LHCN-M2 (cell line): ENCODE measurements at regions not wholly inside any gene's neighbourhood (a gene's known extent, or its start where the extent isn't known, plus 50 kb on each side); places are given as distances from the start of the nearest gene placed in this dataset.

Source experiments
- DNase-seq: peaks from one replicate; pipeline ENCODE4 v3.0.0-alpha.2; 2012; ENCODE audit warnings: low read depth

GRCh38 chr4:41883988-41884734 lies 51.1 kb upstream of the TMEM33 start:
- DNase-seq = no peak

DNA sequence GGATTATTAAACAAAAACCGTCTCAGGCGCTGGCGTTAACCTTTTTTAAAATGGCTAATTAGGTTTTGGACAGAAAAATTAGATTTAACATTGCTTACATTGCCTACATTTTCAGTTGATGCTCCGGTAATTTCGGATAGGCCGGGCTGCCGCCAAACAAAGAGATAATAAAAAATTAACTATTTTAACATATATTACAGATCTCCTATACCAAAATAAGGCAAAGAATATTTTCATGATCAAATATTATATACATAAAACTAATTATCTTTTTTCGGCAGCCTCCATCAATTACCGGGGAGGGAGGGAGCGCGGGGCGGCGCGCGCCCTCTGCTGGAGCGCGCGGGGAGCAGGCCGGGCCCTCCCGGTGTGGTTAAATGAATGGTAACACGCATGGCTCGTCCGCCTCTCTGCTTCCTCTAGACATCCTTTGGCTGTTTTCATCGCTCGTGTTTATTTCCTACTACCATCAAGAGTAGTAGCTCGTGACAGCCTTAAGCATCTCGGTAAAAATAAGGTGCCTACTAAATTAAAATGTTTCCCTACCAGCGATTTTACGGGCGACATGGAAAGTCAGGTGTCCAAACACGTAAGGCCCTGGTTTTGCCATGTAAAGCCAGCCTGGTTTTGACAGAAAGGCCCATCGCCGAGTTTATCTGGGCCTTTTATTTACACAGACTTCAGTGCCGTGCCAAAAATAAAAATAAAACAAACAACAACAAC lies 52.4 kb upstream of the TMEM33 start:
- DNase-seq = peak; percentile 15

DNA sequence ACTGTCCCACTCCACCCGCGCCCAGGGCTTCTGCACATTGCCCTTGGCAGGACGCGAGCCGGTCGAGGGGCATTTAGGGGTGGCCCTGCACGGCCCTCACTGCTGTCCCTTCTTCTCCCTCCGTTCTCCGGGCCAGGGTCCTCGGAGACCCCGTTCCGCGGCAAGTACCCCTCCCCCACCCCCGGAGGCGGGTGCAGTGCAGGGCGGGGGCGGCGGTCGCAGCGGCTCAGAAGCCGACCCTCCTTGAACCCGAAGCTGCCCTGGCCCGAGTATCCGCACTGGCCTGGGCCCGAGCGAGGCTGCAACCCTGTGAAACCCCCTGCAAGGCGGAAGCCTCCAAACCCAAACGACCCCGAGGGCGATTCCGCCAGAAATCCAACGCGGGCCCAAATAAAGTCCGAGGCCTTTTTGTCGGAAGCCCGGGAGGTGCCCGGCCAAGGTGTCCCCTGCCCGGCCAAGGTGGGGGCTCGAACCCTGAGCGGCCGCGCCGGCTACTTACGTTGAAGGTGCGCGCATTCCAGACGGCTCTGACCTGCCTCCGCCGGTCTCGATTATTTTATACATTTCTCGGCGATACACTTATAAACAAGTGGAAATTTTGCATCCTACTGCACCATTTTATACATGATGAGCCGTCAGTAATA lies 53.1 kb upstream of the TMEM33 start:
- no peak for DNase-seq

GRCh38 chr4:41880840-41881831 lies 54.1 kb upstream of the TMEM33 start:
- DNase-seq = no peak

GRCh38 chr4:41880022-41880837 lies 55.0 kb upstream of the TMEM33 start:
- DNase-seq = no peak

DNA sequence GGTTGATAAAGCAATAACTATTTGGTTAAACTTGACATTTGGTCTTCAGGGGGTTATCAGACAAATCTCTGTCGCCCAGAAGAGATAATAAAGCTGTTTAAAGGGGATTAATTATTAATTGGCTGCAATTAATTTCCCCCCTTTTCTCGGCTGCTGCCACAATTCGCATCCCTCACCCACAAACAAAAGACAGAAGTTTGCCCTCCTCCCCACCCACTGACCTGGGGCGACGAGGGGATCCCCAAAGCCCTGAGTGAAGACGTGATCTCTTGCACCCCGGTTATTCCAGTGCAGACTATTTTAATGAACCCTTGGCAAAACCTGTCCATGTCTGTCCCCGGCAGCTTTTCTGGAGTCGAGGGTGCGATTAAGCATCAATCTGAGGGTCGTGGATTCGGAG lies 55.7 kb upstream of the TMEM33 start:
- no peak for DNase-seq

GRCh38 chr4:41878991-41879491 lies 56.2 kb upstream of the TMEM33 start:
- DNase-seq = no peak

DNA sequence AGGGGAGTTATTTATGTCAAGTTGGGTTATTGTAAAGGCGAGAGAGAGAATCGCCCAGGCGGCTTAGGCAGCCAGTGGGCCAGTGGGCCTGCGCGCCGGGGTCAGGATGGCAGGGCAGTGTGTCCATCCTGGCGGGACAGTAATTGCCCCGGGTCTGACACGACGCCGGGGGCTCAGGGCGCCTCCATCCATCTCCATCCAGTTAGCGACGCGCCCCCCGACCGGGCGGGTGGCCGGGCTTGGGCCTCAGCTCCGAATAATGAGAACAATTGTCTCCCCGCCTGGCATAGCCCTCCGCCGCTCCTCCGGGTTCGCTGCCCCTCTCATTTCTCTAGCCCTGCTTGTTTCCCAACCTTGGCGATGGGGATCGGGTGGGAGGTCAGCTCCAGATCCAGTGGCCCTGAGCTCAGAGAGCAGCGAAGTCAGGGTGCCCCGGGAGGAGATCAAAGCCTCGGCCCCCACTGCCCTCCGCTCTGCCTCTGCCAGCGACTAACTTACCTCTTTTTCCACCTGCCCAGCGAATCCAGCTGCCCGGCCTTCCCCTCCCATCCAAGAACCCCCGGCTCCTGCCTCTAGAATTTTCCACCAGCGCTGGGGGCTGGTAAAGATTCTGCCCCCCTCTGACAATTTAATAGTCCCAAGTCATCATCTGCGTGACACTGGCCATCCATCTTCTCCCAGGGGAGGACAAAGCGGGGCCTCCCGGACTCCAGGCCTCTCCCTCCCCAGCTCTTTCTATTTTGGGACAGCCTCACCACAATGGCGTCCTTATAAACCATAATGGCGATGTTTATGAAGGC lies 56.9 kb upstream of the TMEM33 start:
- no peak for DNase-seq

GRCh38 chr4:41877020-41877796 lies 58.0 kb upstream of the TMEM33 start:
- no peak for DNase-seq

DNA sequence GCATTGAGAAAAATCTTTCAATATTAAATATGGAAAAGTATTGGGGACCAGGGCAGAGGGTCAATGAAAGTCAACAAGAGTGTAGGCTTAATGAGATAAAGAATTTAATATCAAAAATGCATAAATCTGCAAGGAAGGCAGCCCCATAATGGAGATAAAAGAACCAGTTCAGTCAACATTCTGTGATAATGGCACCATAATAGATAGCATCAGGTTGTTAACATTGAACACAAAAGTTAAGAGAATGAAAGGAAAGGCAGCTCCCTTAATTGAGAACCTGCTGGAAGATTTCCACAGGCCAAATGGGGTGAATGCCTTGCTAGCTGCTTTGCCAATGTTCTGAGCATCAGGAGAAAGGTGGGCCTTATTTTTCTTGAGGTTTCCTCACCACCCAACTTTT lies 60.4 kb upstream of the TMEM33 start:
- DNase-seq = no peak

DNA sequence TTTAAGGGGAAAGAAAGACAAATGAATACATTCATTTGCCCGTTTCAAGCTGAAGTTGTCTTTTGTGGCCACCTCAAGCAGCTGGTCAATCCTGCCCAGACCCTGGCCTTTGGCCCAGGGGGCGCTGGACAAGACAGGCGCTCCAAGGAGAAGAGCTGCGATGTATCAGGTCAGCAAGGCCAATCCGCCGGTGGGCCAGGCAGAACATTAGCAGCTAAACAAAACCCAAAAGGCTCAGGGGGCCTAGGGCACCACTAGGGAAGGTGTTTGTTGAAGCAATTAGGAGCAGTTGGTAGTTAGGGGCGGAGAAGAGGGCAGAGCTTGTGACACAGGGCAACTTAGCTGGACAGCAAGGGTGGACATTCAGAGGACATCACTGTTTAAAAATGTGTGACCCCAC lies 60.8 kb upstream of the TMEM33 start:
- DNase-seq = no peak

DNA sequence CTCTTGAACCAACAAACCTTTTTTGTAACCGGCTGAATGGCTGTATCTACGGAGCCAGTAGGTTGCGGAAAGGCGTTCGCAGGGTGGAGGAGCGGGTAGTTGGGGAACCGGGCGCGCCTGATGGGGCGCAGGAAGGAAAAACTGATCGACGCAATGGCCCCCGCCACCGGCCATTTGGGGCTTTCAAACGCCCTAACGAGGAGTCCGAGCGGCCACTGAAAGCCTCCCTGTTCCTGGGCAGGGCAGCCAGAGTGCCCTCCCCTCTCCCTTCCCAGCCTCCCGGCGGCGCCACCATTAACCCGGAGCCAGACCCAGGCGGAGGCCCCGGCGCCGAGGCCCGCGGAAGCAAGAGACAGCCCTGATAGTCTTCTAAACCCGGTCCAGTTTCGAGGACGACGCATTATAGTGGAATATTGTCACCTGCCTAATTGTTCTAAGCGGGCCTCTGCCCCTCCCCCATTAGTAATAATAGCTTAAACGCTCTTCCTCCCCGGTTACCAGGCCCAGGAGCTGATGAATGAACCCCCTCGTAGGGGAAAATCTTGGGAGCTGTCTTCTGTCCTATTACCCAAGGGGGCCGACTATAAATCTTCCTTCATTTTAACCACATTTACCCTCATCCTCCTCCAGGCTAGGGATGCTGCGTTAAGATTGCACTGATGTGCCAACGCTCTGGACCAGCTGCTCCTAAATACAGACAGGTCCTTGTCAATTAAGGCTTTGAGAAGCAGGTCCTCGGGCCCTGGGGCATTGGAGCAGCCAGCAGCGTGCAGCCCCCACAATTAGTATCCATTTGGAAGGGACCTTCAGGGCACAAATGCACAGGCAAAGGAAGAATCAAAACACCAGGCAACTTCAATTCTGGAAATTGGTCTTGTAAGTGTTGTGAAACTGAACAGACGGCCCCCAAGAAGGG lies 61.6 kb upstream of the TMEM33 start:
- DNase-seq = no peak

DNA sequence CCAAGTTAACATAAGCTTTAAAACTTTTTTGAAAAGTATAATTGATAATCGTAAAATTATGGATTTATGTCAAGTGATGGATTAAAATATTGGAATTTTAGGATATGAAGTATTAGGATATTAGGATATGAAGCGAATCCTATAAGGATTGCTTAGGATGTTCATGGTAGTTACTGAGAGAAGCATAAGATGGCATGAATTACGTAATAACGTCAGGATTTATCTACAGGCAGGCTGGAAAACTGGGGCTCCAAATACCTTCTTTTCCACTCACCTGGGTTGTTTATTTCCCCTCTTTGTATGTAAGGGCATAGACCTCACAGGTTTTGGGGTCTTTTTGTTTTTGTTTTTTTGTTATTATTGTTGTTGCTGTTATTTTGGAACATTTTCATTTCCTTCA lies 65.2 kb upstream of the TMEM33 start:
- no peak for DNase-seq

DNA sequence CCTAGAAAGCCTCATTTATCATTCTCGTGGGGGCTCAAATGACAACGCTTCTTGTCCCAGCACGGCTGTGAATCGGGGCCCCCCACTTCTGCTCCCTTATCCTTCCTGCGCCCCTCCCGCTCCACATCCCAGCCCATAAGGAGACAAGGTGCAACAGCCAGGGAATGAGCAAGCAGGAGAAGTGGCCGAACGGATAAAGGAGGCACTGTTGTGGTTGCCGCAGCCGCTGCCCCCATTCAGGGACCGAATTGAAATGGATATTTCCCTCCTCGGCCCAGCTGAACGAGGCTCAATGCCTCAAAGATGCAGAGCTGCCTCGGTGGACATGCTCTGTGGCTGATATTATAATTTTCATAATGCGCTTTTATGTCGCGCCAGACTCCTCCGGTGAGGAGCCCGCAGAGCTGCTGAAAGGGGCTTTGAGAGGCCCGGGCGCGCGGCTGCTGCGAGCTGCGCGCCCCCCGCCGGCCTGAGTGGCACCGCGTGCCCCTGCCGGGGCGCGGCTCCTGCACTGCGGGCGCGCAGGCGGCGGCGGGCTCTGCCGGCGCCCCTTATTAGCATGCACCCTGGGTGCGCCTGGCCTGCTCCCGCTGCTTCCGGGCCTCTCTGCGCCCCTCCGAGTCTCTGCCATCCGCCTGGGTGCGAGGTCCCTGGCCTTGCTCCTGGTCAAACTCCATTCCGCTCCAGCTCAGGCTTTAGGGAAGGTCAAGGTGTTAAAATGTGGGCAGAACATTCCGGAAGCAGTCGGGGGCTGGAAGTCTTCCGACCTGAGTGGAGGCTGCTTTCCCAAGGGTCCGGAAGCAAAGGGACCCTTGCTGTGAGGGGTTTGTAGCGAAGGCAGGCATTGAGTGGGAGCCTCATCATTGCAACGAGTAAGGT lies 68.2 kb upstream of the TMEM33 start:
- no peak for DNase-seq

DNA sequence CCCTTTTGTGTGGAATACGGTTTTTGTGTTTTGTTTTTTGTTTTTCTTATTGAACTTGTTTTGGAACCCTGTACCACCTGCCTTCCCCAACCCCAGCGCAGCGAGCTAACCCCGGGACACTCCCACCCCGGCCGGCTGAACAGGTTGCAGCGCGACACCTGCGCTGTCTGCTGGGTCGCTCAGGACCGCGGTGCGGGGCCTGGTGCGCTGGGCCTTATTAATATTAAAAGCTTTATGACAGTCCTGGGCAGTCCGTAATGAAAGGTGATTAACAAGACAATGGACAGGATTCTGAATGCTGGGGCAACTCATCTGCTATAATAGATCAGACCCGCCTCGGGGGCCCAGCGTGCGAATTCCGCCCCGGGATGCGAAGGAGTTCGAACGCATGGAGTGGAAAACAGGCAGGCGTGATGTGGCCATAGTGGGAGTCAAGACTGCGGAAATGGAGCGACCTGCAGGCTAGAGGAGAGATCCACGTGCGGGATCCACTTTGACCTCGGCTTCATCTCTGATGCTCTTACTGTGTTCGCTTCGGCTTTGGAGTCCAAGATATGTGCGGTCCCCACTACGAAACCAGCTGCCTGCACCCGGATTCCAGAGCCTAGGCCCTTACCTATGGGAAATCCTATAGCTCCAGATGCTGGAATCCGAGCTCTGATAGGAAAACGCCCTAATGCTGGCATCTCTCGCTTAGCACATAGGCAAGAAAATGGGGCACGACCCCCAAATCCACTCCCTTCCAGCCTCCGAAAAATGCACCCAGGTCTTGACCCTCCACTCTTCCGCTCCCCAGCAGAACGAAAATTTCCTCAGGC lies 69.0 kb upstream of the TMEM33 start:
- no peak for DNase-seq
